H9 (cell line): ENCODE measurements at regions not wholly inside any gene's neighbourhood (a gene's known extent, or its start where the extent isn't known, plus 50 kb on each side); places are given as distances from the start of the nearest gene placed in this dataset.

ENCODE experiments used
- DNase-seq: peaks from one replicate; pipeline ENCODE4 v3.0.0-alpha.2; 2017
- H2AFZ ChIP-seq: one replicate; pipeline ENCODE4 v1.6.1; 2013; ENCODE audit warnings: mild to moderate bottlenecking, low read length, control low read depth, moderate library complexity
- H2AK5ac ChIP-seq: 2 replicates; pipeline ENCODE4 v1.6.1; 2013; ENCODE audit warnings: low read length, control low read depth, mixed read lengths; ENCODE audit not compliant: insufficient read length
- H2BK120ac ChIP-seq: one replicate; pipeline ENCODE4 v1.6.1; 2013; ENCODE audit warnings: low read depth, mild to moderate bottlenecking, low read length, control low read depth, inconsistent platforms; ENCODE audit not compliant: poor library complexity, severe bottlenecking
- H2BK12ac ChIP-seq: 2 replicates; pipeline ENCODE4 v1.6.1; 2013; ENCODE audit warnings: low read length, control low read depth, mixed read lengths, low read depth; ENCODE audit not compliant: insufficient read length
- H2BK15ac ChIP-seq: 2 replicates; pipeline ENCODE4 v1.6.1; 2013; ENCODE audit warnings: low read depth, low read length, control low read depth
- H2BK20ac ChIP-seq: one replicate; pipeline ENCODE4 v1.6.1; 2013; ENCODE audit warnings: low read depth, mild to moderate bottlenecking, low read length, control low read depth, inconsistent platforms; ENCODE audit not compliant: poor library complexity, severe bottlenecking
- H2BK5ac ChIP-seq: 2 replicates; pipeline ENCODE4 v1.6.1; 2013; ENCODE audit warnings: low read length, control low read depth, mixed read lengths; ENCODE audit not compliant: insufficient read length
- H3K14ac ChIP-seq: 2 replicates; pipeline ENCODE4 v1.6.1; 2013; ENCODE audit warnings: low read length, control low read depth; ENCODE audit not compliant: insufficient read depth
- H3K18ac ChIP-seq: 2 replicates; pipeline ENCODE4 v1.6.1; 2013; ENCODE audit warnings: low read depth, mild to moderate bottlenecking, mixed read lengths, low read length, control low read depth; ENCODE audit not compliant: insufficient read length
- H3K23ac ChIP-seq: 2 replicates; pipeline ENCODE4 v1.6.1; 2013; ENCODE audit warnings: low read length, control low read depth, mixed read lengths, low read depth; ENCODE audit not compliant: insufficient read length
- H3K23me2 ChIP-seq: 2 replicates; pipeline ENCODE4 v1.6.1; 2013; ENCODE audit warnings: low read depth, mild to moderate bottlenecking, mixed read lengths, low read length, control low read depth; ENCODE audit not compliant: insufficient read length, poor library complexity, severe bottlenecking
- H3K27ac ChIP-seq: 2 replicates; pipeline ENCODE4 v1.5.1; 2013; ENCODE audit warnings: low read length, control low read depth, mixed read lengths, low read depth; ENCODE audit not compliant: insufficient read length
- H3K27me3 ChIP-seq: 2 replicates; pipeline ENCODE4 v1.6.1; 2013; ENCODE audit warnings: low read length, control low read depth, inconsistent platforms; ENCODE audit not compliant: insufficient read depth
- H3K4ac ChIP-seq: 2 replicates; pipeline ENCODE4 v1.6.1; 2013; ENCODE audit warnings: low read depth, mild to moderate bottlenecking, control low read depth, inconsistent platforms, low read length, moderate library complexity
- H3K4me1 ChIP-seq: 2 replicates; pipeline ENCODE4 v1.6.1; 2013; ENCODE audit warnings: low read length, control low read depth, inconsistent platforms; ENCODE audit not compliant: insufficient read depth
- H3K4me2 ChIP-seq: 2 replicates; pipeline ENCODE4 v1.6.1; 2013; ENCODE audit warnings: low read length, control low read depth, mixed read lengths; ENCODE audit not compliant: insufficient read length, insufficient read depth
- H3K56ac ChIP-seq: 2 replicates; pipeline ENCODE4 v1.6.1; 2013; ENCODE audit warnings: low read depth, mild to moderate bottlenecking, mixed read lengths, low read length, control low read depth; ENCODE audit not compliant: insufficient read length
- H3K79me1 ChIP-seq: 2 replicates; pipeline ENCODE4 v1.6.1; 2013; ENCODE audit warnings: low read depth, mild to moderate bottlenecking, moderate library complexity, low read length, control low read depth, inconsistent platforms; ENCODE audit not compliant: insufficient read depth, poor library complexity, severe bottlenecking
- H3K79me2 ChIP-seq: 2 replicates; pipeline ENCODE4 v1.6.1; 2013; ENCODE audit warnings: low read length, control low read depth, inconsistent platforms; ENCODE audit not compliant: insufficient read depth
- H3K9ac ChIP-seq: 2 replicates; pipeline ENCODE4 v1.6.1; 2013; ENCODE audit warnings: low read length, control low read depth, mixed read lengths; ENCODE audit not compliant: insufficient read length; ENCODE audit errors: extremely low read depth
- H3K9me3 ChIP-seq: one replicate; pipeline ENCODE4 v1.6.1; 2013; ENCODE audit warnings: low read depth, low read length, inconsistent platforms; ENCODE audit not compliant: control insufficient read depth
- H3T11ph ChIP-seq: one replicate; pipeline ENCODE4 v1.6.1; 2013; ENCODE audit warnings: mild to moderate bottlenecking, low read length, control low read depth, inconsistent platforms
- H4K20me1 ChIP-seq: one replicate; pipeline ENCODE4 v1.6.1; 2013; ENCODE audit not compliant: control insufficient read depth, insufficient read length, insufficient read depth
- H4K5ac ChIP-seq: 2 replicates; pipeline ENCODE4 v1.6.1; 2013; ENCODE audit warnings: low read depth, mild to moderate bottlenecking, mixed read lengths, low read length, control low read depth; ENCODE audit not compliant: insufficient read length
- H4K8ac ChIP-seq: replicated peaks from 2 replicates; pipeline ENCODE4 v1.6.1; 2013; ENCODE audit warnings: low read length, control low read depth, mixed read lengths, low read depth; ENCODE audit not compliant: insufficient read length
- H4K91ac ChIP-seq: 2 replicates; pipeline ENCODE4 v1.6.1; 2013; ENCODE audit warnings: low read depth, mild to moderate bottlenecking, moderate library complexity, mixed read lengths, low read length, control low read depth; ENCODE audit not compliant: insufficient read length
- H3K27ac Mint-ChIP-seq, 3 experiments: 2 replicates in 2 of 3; 3 replicates in 1 of 3; pipeline ENCODE4 v1.8.0; 2020 to 2021; ENCODE audit warnings: mixed read lengths in 3 of 3, mild to moderate bottlenecking in 1 of 3, moderate library complexity in 1 of 3
- H3K27me3 Mint-ChIP-seq: 2 replicates; pipeline ENCODE4 v1.8.0; 2021; ENCODE audit warnings: low read depth, mild to moderate bottlenecking, moderate library complexity, mixed read lengths
- H3K36me3 Mint-ChIP-seq, 3 experiments: 2 replicates in 2 of 3; 3 replicates in 1 of 3; pipeline ENCODE4 v1.8.0; 2020 to 2021; ENCODE audit warnings: low read depth in 3 of 3, mixed read lengths in 3 of 3; ENCODE audit not compliant: insufficient read depth in 1 of 3
- H3K4me1 Mint-ChIP-seq, 2 experiments: 2 replicates each; pipeline ENCODE4 v1.8.0; 2020; ENCODE audit warnings: mixed read lengths in 2 of 2
- H3K4me3 Mint-ChIP-seq, 2 experiments: 2 replicates in 1 of 2; 3 replicates in 1 of 2; pipeline ENCODE4 v1.8.0; 2020 to 2021; ENCODE audit warnings: mild to moderate bottlenecking in 2 of 2, mixed read lengths in 2 of 2, moderate library complexity in 1 of 2
- H3K9me3 Mint-ChIP-seq, 2 experiments: 2 replicates in 1 of 2; 3 replicates in 1 of 2; pipeline ENCODE4 v1.8.0; 2020; ENCODE audit warnings: mild to moderate bottlenecking in 2 of 2, mixed read lengths in 2 of 2, moderate library complexity in 1 of 2
- CTCF ChIP-seq: fragments of 200-600 bp; sonication (generic); conservative IDR thresholded peaks from 3 replicates; pipeline ENCODE4 v1.8.0; 2021; ENCODE audit warnings: antibody characterized with exemption, mild to moderate bottlenecking
- WGBS: extraction: QIAGEN DNeasy Blood & Tissue Kit; methylation state at CpG from one replicate; pipeline ENCODE4 v1.1.7; 2013; ENCODE audit warnings: missing lambda C conversion rate, low lambda C conversion rate, mixed read lengths; ENCODE audit not compliant: insufficient read length; ENCODE audit errors: extremely low coverage; 5-methylcytosine and 5-hydroxymethylcytosine counted together

DNA sequence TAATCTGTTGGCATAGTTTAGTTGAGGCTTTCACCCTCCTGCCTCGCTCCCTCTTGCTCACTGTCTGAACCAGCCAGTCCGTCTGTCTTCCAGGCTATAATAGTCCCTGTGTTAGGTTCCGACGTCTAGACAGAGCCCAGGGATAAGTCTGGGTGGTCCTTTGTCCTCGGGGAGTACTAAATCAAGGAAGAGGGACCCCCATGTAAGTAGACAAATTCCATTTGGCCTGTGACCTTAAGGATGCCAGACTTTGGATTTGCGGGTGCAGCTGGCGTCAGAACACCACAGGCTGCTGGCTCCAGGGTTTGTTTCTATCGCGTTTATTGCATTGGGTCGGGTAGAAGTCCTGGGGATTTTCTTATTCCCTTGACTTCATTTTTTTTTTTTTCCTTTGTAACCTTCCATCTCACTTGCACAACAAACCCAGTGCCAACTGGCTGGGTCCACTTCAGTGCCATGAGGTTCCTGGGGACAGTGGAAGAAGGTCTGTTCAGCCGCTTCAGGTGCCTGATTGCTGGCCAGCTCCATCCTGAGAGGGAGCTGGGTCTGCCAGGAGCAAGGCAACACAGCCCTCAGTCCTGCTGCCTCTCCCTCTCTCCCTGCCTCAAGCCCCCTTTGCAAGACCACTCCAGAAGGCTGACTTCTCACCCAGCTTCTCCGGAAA is 95.4 kb upstream of the KLHL25 start:
- no peak overlapping the region for H3K27ac ChIP-seq
- H3K23ac ChIP-seq: no peak overlapping the region
- H4K20me1 ChIP-seq: no peaks in the 10 kb centered on the region
- H3K23me2 ChIP-seq: no peaks in the 10 kb centered on the region
- no peak overlapping the region for H2BK5ac ChIP-seq
- H3K4me1 ChIP-seq: no peaks in the 10 kb centered on the region
- H3K4me2 ChIP-seq: no peak overlapping the region
- H3K4me3 Mint-ChIP-seq: no peak overlapping the region
- no peak overlapping the region for H2BK12ac ChIP-seq
- H2AK5ac ChIP-seq: no peak overlapping the region
- no peaks in the 10 kb centered on the region for H3K9me3 Mint-ChIP-seq
- no peak overlapping the region for H3K18ac ChIP-seq
- no peaks in the 10 kb centered on the region for H3K79me1 ChIP-seq
- no CpG with 5 or more reads among the region's 12 CpGs for WGBS
- H2BK15ac ChIP-seq: no peak overlapping the region
- no peak overlapping the region for H3K4ac ChIP-seq
- DNase-seq: no peak
- no peak overlapping the region for H4K5ac ChIP-seq
- H3K14ac ChIP-seq: no peak overlapping the region
- no peaks in the 10 kb centered on the region for H3K27me3 ChIP-seq
- no peaks in the 10 kb centered on the region for H3K36me3 Mint-ChIP-seq
- H3K56ac ChIP-seq: no peak overlapping the region
- H3T11ph ChIP-seq: no peak overlapping the region
- no peaks in the 10 kb centered on the region for H3K79me2 ChIP-seq
- no peak overlapping the region for H3K27ac Mint-ChIP-seq
- H4K91ac ChIP-seq: no peak overlapping the region
- H3K4me1 Mint-ChIP-seq: peaks cover 7 to 14% of the 10 kb centered on the region in 2 experiments; a peak in 3 of 4 replicates
- H3K27me3 Mint-ChIP-seq: peaks cover 9% of the 10 kb centered on the region
- no peak for TF ChIP-seq CTCF
- H3K9me3 ChIP-seq: no peaks in the 10 kb centered on the region
- H4K8ac ChIP-seq: no peak overlapping the region
- no peak overlapping the region for H2BK20ac ChIP-seq
- no peak overlapping the region for H3K9ac ChIP-seq
- no peak overlapping the region for H2AFZ ChIP-seq
- no peak overlapping the region for H2BK120ac ChIP-seq
